ENCODE measurements at regions not wholly inside any gene's neighbourhood (a gene's known extent, or its start where the extent isn't known, plus 50 kb on each side); places are given as distances from the start of the nearest gene placed in this dataset.

DNA sequence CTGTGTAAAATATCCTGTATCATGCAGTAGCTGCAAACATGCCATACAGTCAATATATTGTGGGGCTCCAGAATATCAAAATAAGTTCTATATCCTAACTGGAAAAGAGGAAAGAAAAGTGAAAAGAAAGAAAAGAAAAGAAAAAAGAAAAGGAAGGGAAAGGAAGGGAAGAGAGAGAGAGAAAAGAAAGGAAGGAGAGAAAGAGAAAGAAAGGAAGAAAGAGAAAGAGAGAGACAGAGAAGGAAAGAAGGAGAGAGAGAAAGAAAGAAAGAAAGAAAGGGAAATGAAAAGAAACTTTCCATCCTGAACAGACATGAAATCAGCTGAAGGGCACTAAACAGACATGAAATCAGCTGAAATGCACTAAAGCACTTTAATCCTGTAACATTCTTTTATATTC is 288.4 kb upstream of the NCKAP5 start:
- Histone ChIP-seq H3K36me3 (ENCODE audit: control insufficient read depth, insufficient read depth, low read length) (no peaks in the 10 kb centered on the region), H3K27me3 (replicated peaks; ENCODE audit: control insufficient read depth, insufficient read depth, low read length) (no peaks in the 10 kb centered on the region), H3K4me3 (replicated peaks; ENCODE audit: low read depth, low read length) (no peak overlapping the region)
- TF ChIP-seq CTCF (IDR thresholded peaks at IDR 0.05; ENCODE audit: insufficient read depth, low read length, poor library complexity, severe bottlenecking) = no peak
- DNase-seq (ENCODE audit: extremely low read depth, insufficient read length) = no peak

DNA sequence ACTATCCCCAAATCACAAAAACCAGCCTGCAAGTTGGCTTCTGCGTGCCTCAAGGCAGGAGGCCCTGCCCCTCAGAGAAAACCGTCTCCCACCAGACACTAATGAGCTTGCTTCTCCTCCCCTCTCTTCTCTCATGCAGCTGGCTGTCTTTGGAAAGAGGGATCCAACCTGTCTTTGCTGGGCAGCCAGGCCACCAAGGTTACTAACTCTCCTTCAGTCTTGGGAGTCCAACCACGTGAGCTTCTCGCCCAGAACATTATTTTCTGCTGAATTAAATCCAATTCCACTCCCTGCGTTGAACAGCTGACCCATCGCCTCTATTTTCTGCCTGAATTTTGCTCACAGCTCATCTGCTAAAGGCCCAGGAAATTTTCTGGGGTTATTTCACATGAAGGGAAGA is 291.3 kb upstream of the NCKAP5 start:
- TF ChIP-seq CTCF (IDR thresholded peaks at IDR 0.05; ENCODE audit: insufficient read depth, low read length, poor library complexity, severe bottlenecking) = no peak
- H3K36me3 ChIP-seq (ENCODE audit: control insufficient read depth, insufficient read depth, low read length) = no peaks in the 10 kb centered on the region
- H3K4me3 ChIP-seq (replicated peaks; ENCODE audit: low read depth, low read length) = no peak overlapping the region
- H3K27me3 ChIP-seq (replicated peaks; ENCODE audit: control insufficient read depth, insufficient read depth, low read length) = no peaks in the 10 kb centered on the region
- no peak for DNase-seq (ENCODE audit: extremely low read depth, insufficient read length)

DNA sequence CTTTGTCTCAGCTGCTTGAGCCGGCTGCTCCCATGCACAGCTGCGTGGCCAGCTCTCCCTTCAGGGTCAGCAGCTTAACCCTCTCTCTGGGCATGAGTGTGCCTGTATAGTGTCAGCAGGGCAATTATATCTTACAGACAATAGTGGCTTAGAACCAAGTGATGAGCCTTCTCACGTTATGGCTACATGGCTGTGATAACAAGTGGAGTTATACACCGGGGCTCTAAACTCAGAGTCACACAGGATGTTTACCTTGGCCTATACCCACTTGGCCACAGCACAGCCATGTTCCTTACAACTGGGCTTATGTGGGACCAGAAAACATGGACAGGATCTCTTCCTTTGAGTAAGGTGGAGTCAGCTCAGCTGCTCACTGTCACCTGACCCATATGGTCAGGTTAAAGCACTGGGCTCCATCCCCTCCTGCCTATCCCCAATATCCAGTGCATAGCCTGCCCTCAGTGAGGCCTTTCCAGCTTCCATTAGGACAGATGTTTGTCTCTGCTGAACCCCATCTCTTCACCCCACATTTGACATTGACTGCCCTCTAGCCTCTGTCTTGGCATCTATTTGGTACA is 294.2 kb upstream of the NCKAP5 start:
- H3K4me3 ChIP-seq (replicated peaks; ENCODE audit: low read depth, low read length) = no peak overlapping the region
- no peaks in the 10 kb centered on the region for H3K36me3 ChIP-seq (ENCODE audit: control insufficient read depth, insufficient read depth, low read length)
- H3K27me3 ChIP-seq (replicated peaks; ENCODE audit: control insufficient read depth, insufficient read depth, low read length) = no peaks in the 10 kb centered on the region; the same call in 1 of the 2 replicates
- TF ChIP-seq CTCF (IDR thresholded peaks at IDR 0.05; ENCODE audit: insufficient read depth, low read length, poor library complexity, severe bottlenecking) = no peak
- no peak for DNase-seq (ENCODE audit: extremely low read depth, insufficient read length)

- DNase-seq (ENCODE audit: extremely low read depth, insufficient read length) = no peak
- no peak overlapping the region for H3K4me3 ChIP-seq (replicated peaks; ENCODE audit: low read depth, low read length)
- H3K27me3 ChIP-seq (replicated peaks; ENCODE audit: control insufficient read depth, insufficient read depth, low read length) = no peaks in the 10 kb centered on the region; the same call in 1 of the 2 replicates
- no peaks in the 10 kb centered on the region for H3K36me3 ChIP-seq (ENCODE audit: control insufficient read depth, insufficient read depth, low read length)
- no peak for TF ChIP-seq CTCF (IDR thresholded peaks at IDR 0.05; ENCODE audit: insufficient read depth, low read length, poor library complexity, severe bottlenecking)
Observed at GRCh38 chr2:133863106-133863800, 295.0 kb upstream of the NCKAP5 start.

- Histone ChIP-seq H3K27me3 (replicated peaks; ENCODE audit: control insufficient read depth, insufficient read depth, low read length) (no peaks in the 10 kb centered on the region; the same call in 1 of the 2 replicates), H3K36me3 (ENCODE audit: control insufficient read depth, insufficient read depth, low read length) (no peaks in the 10 kb centered on the region), H3K4me3 (replicated peaks; ENCODE audit: low read depth, low read length) (no peak overlapping the region)
- TF ChIP-seq CTCF (IDR thresholded peaks at IDR 0.05; ENCODE audit: insufficient read depth, low read length, poor library complexity, severe bottlenecking) = no peak
- no peak for DNase-seq (ENCODE audit: extremely low read depth, insufficient read length)
Observed at GRCh38 chr2:133865141-133865540, 296.9 kb upstream of the NCKAP5 start.
